Progenitor cell of endocrine pancreas (in vitro differentiated cells): ENCODE measurements at regions not wholly inside any gene's neighbourhood (a gene's known extent, or its start where the extent isn't known, plus 50 kb on each side); places are given as distances from the start of the nearest gene placed in this dataset.

Source experiments
- DNase-seq: peaks from one replicate; pipeline ENCODE4 v3.0.0; 2021; ENCODE audit warnings: low spot score; ENCODE audit not compliant: unreplicated experiment
- H3K27ac Mint-ChIP-seq: 2 replicates; pipeline ENCODE4 v1.8.0; 2021; ENCODE audit warnings: mild to moderate bottlenecking, moderate library complexity, mixed read lengths
- H3K27me3 Mint-ChIP-seq: 2 replicates; pipeline ENCODE4 v1.8.0; 2021; ENCODE audit warnings: mixed read lengths
- H3K36me3 Mint-ChIP-seq: 2 replicates; pipeline ENCODE4 v1.8.0; 2022; ENCODE audit warnings: mixed read lengths; ENCODE audit not compliant: insufficient read depth
- H3K4me1 Mint-ChIP-seq: 2 replicates; pipeline ENCODE4 v1.8.0; 2021; ENCODE audit warnings: low read depth, mixed read lengths
- H3K4me3 Mint-ChIP-seq: 2 replicates; pipeline ENCODE4 v1.8.0; 2021; ENCODE audit warnings: low read depth, mild to moderate bottlenecking, moderate library complexity, mixed read lengths
- H3K9me3 Mint-ChIP-seq: 2 replicates; pipeline ENCODE4 v1.8.0; 2021; ENCODE audit warnings: low read depth, mixed read lengths
- TF ChIP-seq, protein P1 (sequence below): fragments of 200-600 bp; sonication (generic); IDR thresholded peaks from one replicate; pipeline ENCODE4 v1.5.0; 2021; ENCODE audit warnings: antibody characterized with exemption, mild to moderate bottlenecking; ENCODE audit not compliant: unreplicated experiment

DNA sequence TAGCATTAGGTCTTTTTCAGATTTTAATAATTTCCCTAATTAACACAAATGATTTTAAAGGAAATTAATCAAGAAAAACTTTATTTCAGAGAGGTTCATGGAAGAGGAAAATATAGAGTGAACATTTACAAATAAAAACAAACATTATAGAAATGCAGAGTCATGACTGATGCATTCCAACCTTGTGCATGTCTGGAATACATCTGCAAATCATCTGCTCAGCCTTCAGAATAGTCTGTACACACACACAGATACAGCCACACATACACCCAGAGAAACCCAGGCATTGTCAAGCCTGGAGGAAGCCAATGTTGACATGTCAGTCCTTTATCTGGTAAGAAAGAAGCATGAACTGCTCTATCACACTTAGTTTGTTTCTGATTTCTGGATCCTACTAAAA is 61.3 kb upstream of the NFKB1 start:
- H3K4me3 Mint-ChIP-seq: no peak overlapping the region
- no peak overlapping the region for H3K27ac Mint-ChIP-seq
- no peaks in the 10 kb centered on the region for H3K27me3 Mint-ChIP-seq
- no peaks in the 10 kb centered on the region for H3K4me1 Mint-ChIP-seq
- DNase-seq: no peak
- no peaks in the 10 kb centered on the region for H3K36me3 Mint-ChIP-seq
- H3K9me3 Mint-ChIP-seq: peaks cover 5% of the 10 kb centered on the region
- TF ChIP-seq, protein P1, sequence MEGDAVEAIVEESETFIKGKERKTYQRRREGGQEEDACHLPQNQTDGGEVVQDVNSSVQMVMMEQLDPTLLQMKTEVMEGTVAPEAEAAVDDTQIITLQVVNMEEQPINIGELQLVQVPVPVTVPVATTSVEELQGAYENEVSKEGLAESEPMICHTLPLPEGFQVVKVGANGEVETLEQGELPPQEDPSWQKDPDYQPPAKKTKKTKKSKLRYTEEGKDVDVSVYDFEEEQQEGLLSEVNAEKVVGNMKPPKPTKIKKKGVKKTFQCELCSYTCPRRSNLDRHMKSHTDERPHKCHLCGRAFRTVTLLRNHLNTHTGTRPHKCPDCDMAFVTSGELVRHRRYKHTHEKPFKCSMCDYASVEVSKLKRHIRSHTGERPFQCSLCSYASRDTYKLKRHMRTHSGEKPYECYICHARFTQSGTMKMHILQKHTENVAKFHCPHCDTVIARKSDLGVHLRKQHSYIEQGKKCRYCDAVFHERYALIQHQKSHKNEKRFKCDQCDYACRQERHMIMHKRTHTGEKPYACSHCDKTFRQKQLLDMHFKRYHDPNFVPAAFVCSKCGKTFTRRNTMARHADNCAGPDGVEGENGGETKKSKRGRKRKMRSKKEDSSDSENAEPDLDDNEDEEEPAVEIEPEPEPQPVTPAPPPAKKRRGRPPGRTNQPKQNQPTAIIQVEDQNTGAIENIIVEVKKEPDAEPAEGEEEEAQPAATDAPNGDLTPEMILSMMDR: no peak

DNA sequence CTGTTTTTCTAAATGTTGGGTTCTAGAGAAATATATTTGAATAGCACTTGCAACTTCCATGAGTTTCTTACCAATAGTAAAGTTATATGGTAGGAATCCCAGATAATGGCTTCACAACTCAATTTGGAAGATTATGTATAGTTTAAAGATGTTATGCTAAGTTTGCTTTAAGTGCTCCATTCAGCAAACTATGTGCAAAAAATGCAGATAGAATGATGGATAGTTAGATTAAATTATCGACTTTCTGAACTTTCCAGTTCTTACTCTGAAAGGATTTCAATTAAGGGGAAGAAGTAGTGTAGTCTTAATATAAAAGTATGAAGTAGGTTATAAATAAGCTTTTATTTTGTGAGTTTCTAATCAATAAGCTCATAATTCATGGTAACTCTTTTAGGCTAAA is 60.7 kb upstream of the NFKB1 start:
- no peak for DNase-seq
- TF ChIP-seq, protein P1: no peak
- Mint-ChIP-seq H3K9me3 (peaks cover 5% of the 10 kb centered on the region), H3K4me1 (no peaks in the 10 kb centered on the region), H3K36me3 (no peaks in the 10 kb centered on the region), H3K4me3 (no peak overlapping the region), H3K27me3 (no peaks in the 10 kb centered on the region), H3K27ac (no peak overlapping the region)

DNA sequence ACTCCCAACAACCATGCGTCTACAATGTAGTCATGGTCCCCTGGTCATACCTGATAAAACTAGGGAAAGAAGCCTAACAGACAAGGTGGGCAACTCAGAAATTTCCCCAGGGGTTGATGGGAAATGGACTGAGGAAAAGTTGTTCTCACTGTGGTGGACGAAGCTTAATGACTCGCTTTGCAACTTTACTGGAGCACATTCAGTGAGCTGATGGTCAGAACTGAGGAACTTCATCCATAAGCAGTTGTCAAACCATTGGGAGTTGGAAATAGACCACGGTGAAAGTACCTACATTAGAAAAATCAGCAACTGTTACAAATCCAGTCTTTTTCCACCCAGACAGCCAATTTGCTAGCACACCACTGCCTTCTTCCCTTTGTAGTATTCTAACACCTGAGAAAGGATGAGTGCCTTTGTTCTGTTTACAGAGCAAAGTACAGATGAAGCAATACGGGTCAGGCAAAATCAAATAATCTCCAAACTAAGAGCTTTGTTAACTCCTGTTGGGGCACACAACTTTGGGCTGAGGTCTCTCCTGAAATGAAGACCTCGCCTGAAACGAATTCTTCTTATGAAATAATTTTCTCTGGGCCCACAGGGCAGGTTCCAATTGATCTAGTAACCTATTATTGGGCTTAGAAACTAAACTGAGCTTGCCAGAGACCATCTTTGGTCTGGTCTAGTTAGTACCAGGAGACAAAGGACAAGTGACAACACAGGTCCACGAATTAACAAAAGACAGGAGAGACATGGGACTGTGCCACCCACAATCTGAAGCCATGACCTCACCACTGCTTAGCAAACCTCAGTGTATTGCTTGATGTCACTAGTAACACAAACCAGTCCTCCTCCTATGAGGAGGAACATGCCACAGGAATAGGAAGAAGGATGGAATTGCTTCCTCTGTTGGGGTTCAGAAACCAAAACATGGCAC is 58.9 kb upstream of the NFKB1 start:
- Mint-ChIP-seq H3K36me3 (no peaks in the 10 kb centered on the region), H3K9me3 (no peaks in the 10 kb centered on the region), H3K27me3 (no peaks in the 10 kb centered on the region), H3K27ac (no peak overlapping the region), H3K4me3 (no peak overlapping the region), H3K4me1 (no peaks in the 10 kb centered on the region)
- DNase-seq: no peak
- TF ChIP-seq, protein P1: no peak

DNA sequence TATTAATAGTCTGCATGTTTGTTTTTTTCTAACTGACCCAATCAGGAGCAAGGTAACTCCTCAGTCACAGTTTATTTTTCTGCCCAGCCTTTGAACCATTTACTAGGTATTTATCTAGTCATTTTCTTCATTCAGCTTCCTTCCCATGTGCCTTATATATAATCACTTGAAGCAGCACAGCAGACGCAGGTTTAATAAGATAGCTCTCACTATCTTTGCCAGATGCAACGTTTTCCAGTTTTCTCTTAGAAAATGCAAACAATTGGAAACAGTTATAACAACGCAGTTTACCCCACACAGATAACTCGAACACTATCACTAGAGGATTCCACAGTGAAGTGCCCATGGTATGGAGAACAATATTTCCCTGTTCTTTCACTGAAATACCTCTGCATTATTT is 56.4 kb upstream of the NFKB1 start:
- no peaks in the 10 kb centered on the region for H3K4me1 Mint-ChIP-seq
- H3K27ac Mint-ChIP-seq: no peak overlapping the region
- DNase-seq: no peak
- H3K36me3 Mint-ChIP-seq: no peaks in the 10 kb centered on the region
- TF ChIP-seq, protein P1: no peak
- no peaks in the 10 kb centered on the region for H3K27me3 Mint-ChIP-seq
- H3K4me3 Mint-ChIP-seq: no peak overlapping the region
- no peaks in the 10 kb centered on the region for H3K9me3 Mint-ChIP-seq

DNA sequence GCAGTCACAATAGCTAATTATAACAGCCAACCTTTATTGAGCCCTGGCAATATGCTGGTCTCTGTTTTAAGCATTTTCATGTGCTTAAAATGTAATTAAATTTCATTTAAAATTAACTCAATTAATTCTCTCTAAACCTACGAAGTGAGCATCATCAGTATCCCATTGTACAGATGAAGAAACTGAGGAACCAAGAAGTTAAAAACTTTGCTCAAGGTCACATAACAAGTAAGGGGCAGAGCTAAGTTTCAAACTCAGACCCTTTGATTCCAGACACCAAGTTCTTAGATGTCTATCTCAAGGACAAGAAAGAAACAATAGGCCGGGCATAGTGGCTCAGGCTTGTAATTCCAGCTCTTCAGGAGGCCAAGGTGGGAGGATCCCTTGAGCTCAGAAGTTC is 55.9 kb upstream of the NFKB1 start:
- H3K27me3 Mint-ChIP-seq: no peaks in the 10 kb centered on the region
- TF ChIP-seq, protein P1: no peak
- H3K27ac Mint-ChIP-seq: no peak overlapping the region
- H3K9me3 Mint-ChIP-seq: no peaks in the 10 kb centered on the region
- no peaks in the 10 kb centered on the region for H3K4me1 Mint-ChIP-seq
- no peak for DNase-seq
- no peak overlapping the region for H3K4me3 Mint-ChIP-seq
- no peaks in the 10 kb centered on the region for H3K36me3 Mint-ChIP-seq
